Stimulated activated CD4-positive, alpha-beta T cell treated with anti-CD3 and anti-CD28 coated beads, Interleukin-15, amount 100 ng/mL, for 1 hour (primary cell): ENCODE measurements at regions not wholly inside any gene's neighbourhood (a gene's known extent, or its start where the extent isn't known, plus 50 kb on each side); places are given as distances from the start of the nearest gene placed in this dataset.
"Not testable (repeated sequence)": the region's sequence is repeated elsewhere in the genome, so short reads cannot be mapped to it uniquely, and the experiment has no call there.

Experiments
- DNase-seq, 2 donors: peaks; one replicate each; pipeline ENCODE4 v3.0.0-alpha.2; 2020; ENCODE audit warnings: low read depth in 1 of 2, low spot score in 1 of 2

GRCh38 chr12:69179786-69180185 lies 59.6 kb upstream of the CPSF6 start:
- DNase-seq: no peak

GRCh38 chr12:69187572-69187971 lies 51.8 kb upstream of the CPSF6 start:
- not testable (repeated sequence) for DNase-seq

- no peak for DNase-seq
Observed at GRCh38 chr12:69189378-69189978, 49.9 kb upstream of the CPSF6 start.
